ENCODE measurements at regions not wholly inside any gene's neighbourhood (a gene's known extent, or its start where the extent isn't known, plus 50 kb on each side); places are given as distances from the start of the nearest gene placed in this dataset.
A peak's percentile ranks its signal among the peaks of the same experiment; 100 is the strongest.

DNA sequence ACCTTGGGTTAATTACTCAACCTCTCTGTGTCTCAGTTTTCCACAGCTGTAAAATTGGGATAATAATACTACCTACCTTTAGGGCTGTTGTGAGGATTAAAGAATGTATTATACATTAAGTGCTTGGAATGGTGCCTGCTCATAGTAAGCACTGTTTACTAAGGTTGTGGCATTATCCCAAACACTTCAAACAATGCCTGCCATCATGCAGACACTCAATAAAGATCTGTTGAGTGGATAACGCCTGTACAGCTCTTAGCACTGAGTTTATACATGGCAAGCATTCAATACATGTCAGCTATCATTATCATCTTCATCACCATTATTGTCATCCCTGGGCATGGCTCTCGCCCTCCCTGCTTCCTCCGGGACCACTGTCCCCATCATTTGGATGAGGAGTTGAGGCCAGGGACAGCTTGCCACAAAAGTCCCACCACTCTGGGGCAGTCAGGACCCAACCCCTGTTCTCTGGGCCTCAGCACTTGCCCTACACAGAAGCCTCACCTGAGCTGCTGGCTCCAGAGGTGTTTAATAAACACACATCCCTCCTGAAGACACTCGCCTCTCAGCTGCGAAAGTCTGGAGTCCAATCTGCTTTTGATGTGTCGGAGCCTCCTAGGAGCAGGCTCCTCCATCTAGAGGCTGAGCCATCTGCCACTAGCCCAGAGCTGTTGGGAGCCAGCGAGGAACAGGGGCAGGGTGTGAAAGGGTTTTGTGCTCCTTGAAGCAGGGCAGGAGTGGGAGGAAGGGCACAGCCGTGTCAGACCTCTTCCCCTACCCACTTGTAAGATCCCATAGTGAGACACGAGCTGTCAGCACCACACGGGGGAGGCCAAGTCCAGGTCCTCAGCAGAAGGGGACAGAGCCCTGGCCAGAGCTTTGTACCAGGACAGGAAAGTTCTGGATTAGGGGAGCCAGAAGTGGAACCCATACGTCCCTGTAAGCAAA lies 80.9 kb upstream of the ZC3H12A start:
- no peak for DNase-seq

DNA sequence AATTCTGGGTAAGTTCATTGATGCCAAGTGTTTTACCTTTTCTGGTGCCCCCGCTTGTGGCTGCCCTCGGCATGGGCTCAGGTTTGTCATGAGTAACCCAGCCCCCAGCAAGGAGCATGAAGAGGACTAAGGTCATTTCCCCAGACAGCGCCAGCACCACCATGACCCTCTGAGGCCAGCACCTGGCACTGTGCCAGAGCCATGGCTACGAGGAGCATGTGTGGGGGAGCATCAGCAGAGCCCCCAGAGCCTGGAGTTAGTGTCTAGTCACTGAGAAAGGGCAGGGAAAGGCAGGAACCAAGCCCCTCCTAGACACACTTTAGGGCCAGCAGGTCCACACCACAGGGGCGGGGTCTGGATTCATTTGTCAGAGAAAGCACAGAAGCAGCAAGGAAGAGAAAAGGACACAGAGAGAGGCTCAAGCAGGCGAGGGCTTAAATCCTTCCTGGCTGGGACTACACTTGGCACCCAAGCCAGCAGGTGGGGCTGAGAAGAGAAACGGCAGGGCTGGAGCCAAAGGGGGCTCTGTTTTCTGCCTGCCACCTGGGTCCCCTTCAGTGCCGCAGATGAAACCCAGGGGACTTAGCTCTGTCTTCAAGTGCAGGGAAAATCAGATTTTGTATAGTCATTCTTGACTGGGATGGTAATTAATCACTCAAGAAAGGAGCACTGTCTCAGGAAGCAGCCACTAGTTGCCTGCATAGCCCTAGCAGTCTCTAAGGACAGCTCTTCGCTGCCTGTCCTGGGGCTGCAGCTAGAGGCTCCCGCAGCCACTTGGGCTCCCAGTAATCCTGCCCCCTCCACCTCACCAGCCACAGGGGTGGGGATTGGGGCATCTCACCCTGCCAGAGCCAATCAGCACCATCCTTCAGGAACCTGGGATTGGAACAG lies 79.6 kb upstream of the ZC3H12A start:
- no peak for DNase-seq

GRCh38 chr1:37398096-37398495 lies 76.3 kb upstream of the ZC3H12A start:
- no peak for DNase-seq

DNA sequence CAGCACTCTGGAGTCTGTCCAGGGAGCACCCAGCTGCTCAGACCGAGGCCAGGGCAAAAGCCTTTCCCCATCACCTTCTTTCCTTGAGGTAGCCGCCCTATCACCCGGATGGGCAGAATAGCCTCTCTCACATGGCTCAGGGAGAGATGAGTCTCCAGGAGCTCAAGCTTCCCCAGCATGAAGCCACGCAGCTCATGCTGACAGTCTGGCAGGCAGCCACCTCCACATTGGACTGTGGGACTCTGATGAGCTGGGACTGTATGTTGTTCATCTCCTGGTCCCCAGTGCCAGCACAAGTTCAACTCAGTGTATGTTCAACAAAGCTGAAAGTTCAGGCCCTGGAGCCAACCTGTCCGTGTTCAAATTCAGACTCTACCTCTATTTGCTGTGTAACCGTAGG lies 75.2 kb upstream of the ZC3H12A start:
- no peak for DNase-seq

GRCh38 chr1:37399830-37400464 lies 74.4 kb upstream of the ZC3H12A start:
- DNase-seq: no peak

DNA sequence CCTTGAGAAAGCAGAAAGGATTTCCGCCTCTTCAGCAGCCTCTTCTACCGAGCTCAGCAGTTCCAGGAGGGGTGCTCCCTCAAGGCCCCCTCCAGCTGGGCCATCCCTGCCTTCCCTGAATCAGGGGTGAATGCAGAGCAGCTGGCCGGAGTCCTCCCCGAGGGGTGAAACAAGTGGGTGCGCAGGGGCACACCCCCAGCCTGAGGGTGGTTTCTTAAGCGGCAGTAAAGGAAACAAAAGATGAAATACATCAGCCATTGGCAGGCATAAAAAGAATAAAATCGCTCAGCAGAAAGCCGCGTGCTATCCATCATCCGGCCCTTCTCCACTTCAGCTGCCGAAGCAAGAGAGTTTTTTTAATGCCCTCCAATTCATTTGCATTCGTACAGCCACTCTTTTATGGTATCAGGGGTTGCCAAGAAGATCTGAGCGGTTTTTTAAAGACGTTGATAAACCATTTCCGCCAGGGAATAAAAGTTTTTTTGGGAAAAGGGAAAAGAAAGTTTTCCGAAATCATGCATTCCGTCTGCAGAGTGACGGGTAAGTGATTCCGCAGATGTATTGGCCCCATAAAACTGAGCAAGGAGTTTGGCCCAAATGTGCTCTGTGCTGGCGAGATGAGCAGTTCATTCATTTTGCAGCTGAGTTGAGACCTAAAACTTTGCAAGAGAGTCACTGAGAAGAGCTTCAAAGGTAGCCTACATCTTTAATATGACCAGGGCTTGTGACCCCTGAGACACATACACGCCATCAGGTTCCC lies 73.7 kb upstream of the ZC3H12A start:
- DNase-seq: no peak

DNA sequence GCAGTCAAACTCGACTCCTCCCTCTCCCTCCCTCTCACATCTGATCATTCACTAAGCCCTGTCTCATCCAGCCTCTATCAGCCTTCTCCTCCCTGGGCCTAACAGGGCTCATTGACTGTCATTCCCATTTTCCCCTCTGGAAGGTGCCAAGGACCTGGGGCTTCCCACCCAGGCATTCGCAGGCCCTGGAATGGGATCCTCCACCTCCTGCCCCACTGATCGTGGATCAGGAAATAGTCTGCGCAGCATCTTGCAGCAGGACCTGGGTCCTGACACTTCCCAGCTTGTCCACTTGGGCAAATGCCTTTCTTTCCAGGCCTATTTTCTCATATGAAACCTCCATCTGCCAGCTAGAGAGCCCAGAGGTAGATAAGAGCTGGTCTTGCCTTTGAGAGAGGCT lies 71.2 kb upstream of the ZC3H12A start:
- DNase-seq: no peak

DNA sequence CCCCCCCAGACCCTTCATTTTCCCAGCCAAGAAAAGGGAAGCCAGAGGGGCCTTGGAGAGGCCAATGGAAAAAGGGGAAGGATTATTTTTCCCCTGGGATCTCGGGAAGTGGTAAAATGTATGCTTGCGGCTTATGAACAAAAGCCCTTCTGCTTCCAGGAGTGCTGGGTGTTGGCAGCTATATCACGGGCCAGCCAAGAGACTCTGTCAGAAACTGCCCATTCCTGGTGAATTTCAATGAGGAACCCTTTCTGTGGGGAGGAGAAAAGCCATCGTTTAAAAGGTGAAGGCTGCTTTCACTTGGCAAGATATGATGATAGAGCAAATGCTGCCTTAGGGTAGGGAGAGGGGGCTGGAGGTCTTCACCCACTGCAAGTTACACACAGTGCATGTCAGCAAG lies 69.7 kb upstream of the ZC3H12A start:
- no peak for DNase-seq

DNA sequence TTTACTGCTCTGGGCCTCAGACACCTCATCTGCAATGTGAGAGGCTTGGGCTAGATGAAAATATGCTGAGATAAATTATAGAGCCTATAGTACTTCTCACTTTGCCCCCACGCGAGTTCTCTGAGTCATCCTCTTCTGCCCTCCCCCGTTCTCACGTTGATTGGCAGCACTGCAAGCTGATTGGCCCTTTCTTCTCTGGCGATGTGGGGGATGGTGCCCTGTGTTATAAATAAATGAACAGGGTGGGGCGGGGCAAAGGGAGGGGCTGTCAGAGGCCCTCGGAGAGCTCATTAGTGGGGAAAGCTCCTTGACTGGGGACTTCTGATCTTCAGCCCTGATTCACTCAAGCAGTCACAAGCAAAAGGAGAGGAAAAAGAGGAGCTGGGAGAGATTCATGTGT lies 64.3 kb upstream of the ZC3H12A start:
- DNase-seq: peak; percentile 22

- DNase-seq: no peak
Observed at GRCh38 chr1:37410815-37411214, 63.6 kb upstream of the ZC3H12A start.

DNA sequence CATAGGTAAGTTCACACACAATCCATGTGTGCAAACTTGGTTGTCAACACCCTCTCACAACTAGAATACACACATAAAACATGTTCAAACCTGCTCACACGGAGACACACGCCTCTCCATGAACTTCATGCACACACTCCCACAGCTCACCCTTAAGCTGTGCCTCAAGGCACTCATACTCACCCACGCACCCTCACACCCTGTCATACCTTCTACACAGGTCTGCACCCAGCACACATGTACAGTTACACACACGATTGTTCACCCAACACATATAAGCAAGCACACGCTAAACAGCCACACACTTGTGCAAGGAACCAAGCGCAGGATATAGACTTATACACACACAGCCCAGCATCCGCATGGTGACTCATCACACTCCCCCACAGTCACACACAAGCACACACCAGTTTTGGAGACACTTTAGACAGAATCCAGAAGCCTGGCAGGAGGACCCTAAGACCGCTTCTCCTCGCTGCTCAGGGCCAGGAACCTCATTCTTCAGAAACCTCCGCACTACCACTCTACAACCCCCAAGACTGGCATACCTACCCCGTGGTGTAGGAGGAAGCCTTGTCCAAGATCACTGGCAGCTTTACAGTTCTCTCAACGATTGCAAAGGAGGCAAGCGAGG lies 58.7 kb upstream of the ZC3H12A start:
- no peak for DNase-seq

- DNase-seq: no peak
Observed at GRCh38 chr1:37420456-37420855, 53.9 kb upstream of the ZC3H12A start.

DNA sequence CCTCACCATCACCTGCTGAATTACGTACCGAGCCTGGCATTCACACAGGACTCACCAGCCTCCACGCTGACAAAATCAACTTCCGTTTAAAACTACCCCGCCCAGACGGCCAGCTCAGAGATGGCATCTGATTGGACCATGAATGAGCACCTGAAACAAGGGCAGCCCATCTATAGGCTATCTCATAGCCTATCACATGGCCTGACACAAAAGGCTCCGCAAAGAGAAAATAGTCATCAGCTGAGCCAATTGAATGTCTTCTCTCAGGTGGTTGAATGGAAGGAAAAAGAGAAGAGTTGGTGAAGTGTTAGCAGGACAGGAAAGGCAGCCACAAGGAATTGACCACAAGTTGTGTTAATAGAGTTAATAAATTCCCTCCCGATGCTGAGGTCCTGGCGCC lies 50.6 kb upstream of the ZC3H12A start:
- no peak for DNase-seq

DNA sequence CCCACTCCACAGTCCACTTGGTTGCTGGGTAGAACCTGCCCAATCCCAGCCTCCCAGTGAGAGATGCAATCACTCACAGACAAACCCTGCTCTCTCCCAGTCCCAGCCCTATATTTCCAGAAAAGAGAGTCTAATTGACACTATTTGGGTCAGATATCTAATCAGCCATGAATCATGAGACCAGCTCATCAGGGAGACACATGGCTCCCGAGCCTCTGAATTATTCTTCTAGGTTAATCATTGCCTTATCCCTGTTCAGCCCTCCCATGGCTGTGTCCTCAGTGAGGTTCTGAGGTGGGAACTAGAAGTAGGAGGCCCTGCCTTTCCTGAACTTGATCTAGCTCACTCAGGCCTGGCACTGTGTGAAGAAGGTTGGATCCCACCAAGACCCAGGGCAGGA lies 49.9 kb upstream of the ZC3H12A start:
- no peak for DNase-seq
